ENCODE measurements at regions not wholly inside any gene's neighbourhood (a gene's known extent, or its start where the extent isn't known, plus 50 kb on each side); places are given as distances from the start of the nearest gene placed in this dataset.
"Not testable (repeated sequence)": the region's sequence is repeated elsewhere in the genome, so short reads cannot be mapped to it uniquely, and the experiment has no call there.

GRCh38 chr22:48061726-48062125, 1299.3 kb downstream of the TBC1D22A start:
- no peaks in the 10 kb centered on the region for H3K36me3 ChIP-seq (ENCODE audit: insufficient read depth, low read length)
- no peak overlapping the region for H2AFZ ChIP-seq (ENCODE audit: low read length)
- H3K4me3 ChIP-seq (ENCODE audit: low read length), result no peak overlapping the region
- no peaks in the 10 kb centered on the region for H3K9me3 ChIP-seq (ENCODE audit: low read length)
- H4K20me1 ChIP-seq (ENCODE audit: insufficient read depth, low read depth, low read length), result no peaks in the 10 kb centered on the region
- no peak overlapping the region for H3K27ac ChIP-seq (ENCODE audit: low read length)
- no peak for DNase-seq
- H3K4me1 ChIP-seq (ENCODE audit: low read length), result no peaks in the 10 kb centered on the region
- no peaks in the 10 kb centered on the region for H3K27me3 ChIP-seq (ENCODE audit: low read length)
- no peak overlapping the region for H3K4me2 ChIP-seq (ENCODE audit: low read depth, low read length, poor library complexity, severe bottlenecking)
- no peaks in the 10 kb centered on the region for H3K9me2 ChIP-seq (replicated peaks; ENCODE audit: insufficient read depth, low read length)
- H3K79me2 ChIP-seq (ENCODE audit: low read length), result no peaks in the 10 kb centered on the region
- no peak overlapping the region for H3K9ac ChIP-seq (ENCODE audit: low read length)

- H3K9me3 ChIP-seq (ENCODE audit: low read length), result no peaks in the 10 kb centered on the region
- H3K4me2 ChIP-seq (ENCODE audit: low read depth, low read length, poor library complexity, severe bottlenecking), result no peak overlapping the region
- H4K20me1 ChIP-seq (ENCODE audit: insufficient read depth, low read depth, low read length), result no peaks in the 10 kb centered on the region
- H3K4me1 ChIP-seq (ENCODE audit: low read length), result no peaks in the 10 kb centered on the region
- H3K79me2 ChIP-seq (ENCODE audit: low read length), result no peaks in the 10 kb centered on the region
- H3K36me3 ChIP-seq (ENCODE audit: insufficient read depth, low read length), result no peaks in the 10 kb centered on the region
- no peak for DNase-seq
- H3K4me3 ChIP-seq (ENCODE audit: low read length), result no peak overlapping the region
- no peaks in the 10 kb centered on the region for H3K9me2 ChIP-seq (replicated peaks; ENCODE audit: insufficient read depth, low read length)
- H3K27ac ChIP-seq (ENCODE audit: low read length), result no peak overlapping the region
- no peak overlapping the region for H2AFZ ChIP-seq (ENCODE audit: low read length)
- no peaks in the 10 kb centered on the region for H3K27me3 ChIP-seq (ENCODE audit: low read length)
- H3K9ac ChIP-seq (ENCODE audit: low read length), result no peak overlapping the region
Observed at GRCh38 chr22:48060266-48060665, 1297.8 kb downstream of the TBC1D22A start.

- H3K27me3 ChIP-seq (ENCODE audit: low read length); H3K4me2 ChIP-seq (ENCODE audit: low read depth, low read length, poor library complexity, severe bottlenecking); H2AFZ ChIP-seq (ENCODE audit: low read length); H4K20me1 ChIP-seq (ENCODE audit: insufficient read depth, low read depth, low read length); H3K9ac ChIP-seq (ENCODE audit: low read length); H3K4me1 ChIP-seq (ENCODE audit: low read length); H3K36me3 ChIP-seq (ENCODE audit: insufficient read depth, low read length); H3K79me2 ChIP-seq (ENCODE audit: low read length); H3K27ac ChIP-seq (ENCODE audit: low read length); H3K9me3 ChIP-seq (ENCODE audit: low read length); H3K4me3 ChIP-seq (ENCODE audit: low read length); H3K9me2 ChIP-seq (replicated peaks; ENCODE audit: insufficient read depth, low read length); DNase-seq: not testable (repeated sequence)
Observed at GRCh38 chr22:48059521-48059920, 1297.1 kb downstream of the TBC1D22A start.

- Histone ChIP-seq H3K4me1 (ENCODE audit: low read length) (peaks cover 13% of the 10 kb centered on the region), H3K27me3 (ENCODE audit: low read length) (no peaks in the 10 kb centered on the region), H2AFZ (ENCODE audit: low read length) (no peak overlapping the region), H3K9me2 (replicated peaks; ENCODE audit: insufficient read depth, low read length) (no peaks in the 10 kb centered on the region), H3K9me3 (ENCODE audit: low read length) (no peaks in the 10 kb centered on the region), H3K4me3 (ENCODE audit: low read length) (no peak overlapping the region), H3K36me3 (ENCODE audit: insufficient read depth, low read length) (no peaks in the 10 kb centered on the region), H3K9ac (ENCODE audit: low read length) (no peak overlapping the region), H3K79me2 (ENCODE audit: low read length) (no peaks in the 10 kb centered on the region), H3K27ac (ENCODE audit: low read length) (no peak overlapping the region), H4K20me1 (ENCODE audit: insufficient read depth, low read depth, low read length) (no peaks in the 10 kb centered on the region), H3K4me2 (ENCODE audit: low read depth, low read length, poor library complexity, severe bottlenecking) (no peak overlapping the region)
- DNase-seq, result no peak
Observed at GRCh38 chr22:48057116-48057835, 1294.8 kb downstream of the TBC1D22A start.

- Histone ChIP-seq H3K79me2 (ENCODE audit: low read length) (no peaks in the 10 kb centered on the region), H3K4me3 (ENCODE audit: low read length) (no peak overlapping the region), H3K36me3 (ENCODE audit: insufficient read depth, low read length) (no peaks in the 10 kb centered on the region), H3K4me2 (ENCODE audit: low read depth, low read length, poor library complexity, severe bottlenecking) (no peak overlapping the region), H2AFZ (ENCODE audit: low read length) (no peak overlapping the region), H3K27ac (ENCODE audit: low read length) (no peak overlapping the region), H4K20me1 (ENCODE audit: insufficient read depth, low read depth, low read length) (no peaks in the 10 kb centered on the region), H3K9me3 (ENCODE audit: low read length) (no peaks in the 10 kb centered on the region), H3K27me3 (ENCODE audit: low read length) (no peaks in the 10 kb centered on the region), H3K9ac (ENCODE audit: low read length) (no peak overlapping the region), H3K4me1 (ENCODE audit: low read length) (peaks cover 13% of the 10 kb centered on the region), H3K9me2 (replicated peaks; ENCODE audit: insufficient read depth, low read length) (no peaks in the 10 kb centered on the region)
- DNase-seq, result no peak
Observed at GRCh38 chr22:48055827-48056226, 1293.4 kb downstream of the TBC1D22A start.

- Histone ChIP-seq H3K9me3 (ENCODE audit: low read length) (no peaks in the 10 kb centered on the region), H3K4me1 (ENCODE audit: low read length) (peaks cover 13% of the 10 kb centered on the region), H3K4me3 (ENCODE audit: low read length) (no peak overlapping the region), H3K36me3 (ENCODE audit: insufficient read depth, low read length) (no peaks in the 10 kb centered on the region), H4K20me1 (ENCODE audit: insufficient read depth, low read depth, low read length) (no peaks in the 10 kb centered on the region), H3K9ac (ENCODE audit: low read length) (no peak overlapping the region), H3K27ac (ENCODE audit: low read length) (no peak overlapping the region), H2AFZ (ENCODE audit: low read length) (no peak overlapping the region), H3K4me2 (ENCODE audit: low read depth, low read length, poor library complexity, severe bottlenecking) (no peak overlapping the region), H3K9me2 (replicated peaks; ENCODE audit: insufficient read depth, low read length) (no peaks in the 10 kb centered on the region), H3K27me3 (ENCODE audit: low read length) (no peaks in the 10 kb centered on the region), H3K79me2 (ENCODE audit: low read length) (no peaks in the 10 kb centered on the region)
- no peak for DNase-seq
Observed at GRCh38 chr22:48055185-48055584, 1292.7 kb downstream of the TBC1D22A start.

- H3K27ac ChIP-seq (ENCODE audit: low read length), result no peak overlapping the region
- peaks cover 13% of the 10 kb centered on the region for H3K4me1 ChIP-seq (ENCODE audit: low read length)
- DNase-seq, result no peak
- no peak overlapping the region for H3K9ac ChIP-seq (ENCODE audit: low read length)
- no peaks in the 10 kb centered on the region for H3K9me2 ChIP-seq (replicated peaks; ENCODE audit: insufficient read depth, low read length)
- H4K20me1 ChIP-seq (ENCODE audit: insufficient read depth, low read depth, low read length), result no peaks in the 10 kb centered on the region
- H3K9me3 ChIP-seq (ENCODE audit: low read length), result no peaks in the 10 kb centered on the region
- H3K36me3 ChIP-seq (ENCODE audit: insufficient read depth, low read length), result no peaks in the 10 kb centered on the region
- H3K27me3 ChIP-seq (ENCODE audit: low read length), result no peaks in the 10 kb centered on the region
- no peak overlapping the region for H3K4me2 ChIP-seq (ENCODE audit: low read depth, low read length, poor library complexity, severe bottlenecking)
- H3K4me3 ChIP-seq (ENCODE audit: low read length), result no peak overlapping the region
- no peak overlapping the region for H2AFZ ChIP-seq (ENCODE audit: low read length)
- H3K79me2 ChIP-seq (ENCODE audit: low read length), result no peaks in the 10 kb centered on the region
Observed at GRCh38 chr22:48054596-48054995, 1292.1 kb downstream of the TBC1D22A start.

- DNase-seq, result no peak
- Histone ChIP-seq H2AFZ (ENCODE audit: low read length) (no peak overlapping the region), H3K9me3 (ENCODE audit: low read length) (no peaks in the 10 kb centered on the region), H3K27ac (ENCODE audit: low read length) (no peak overlapping the region), H3K36me3 (ENCODE audit: insufficient read depth, low read length) (no peaks in the 10 kb centered on the region), H3K9me2 (replicated peaks; ENCODE audit: insufficient read depth, low read length) (no peaks in the 10 kb centered on the region), H3K79me2 (ENCODE audit: low read length) (no peaks in the 10 kb centered on the region), H3K4me1 (ENCODE audit: low read length) (peaks cover 13% of the 10 kb centered on the region), H3K27me3 (ENCODE audit: low read length) (no peaks in the 10 kb centered on the region), H4K20me1 (ENCODE audit: insufficient read depth, low read depth, low read length) (no peaks in the 10 kb centered on the region), H3K9ac (ENCODE audit: low read length) (no peak overlapping the region), H3K4me3 (ENCODE audit: low read length) (no peak overlapping the region), H3K4me2 (ENCODE audit: low read depth, low read length, poor library complexity, severe bottlenecking) (peak overlapping the region; percentile 46)
Observed at GRCh38 chr22:48053973-48054372, 1291.5 kb downstream of the TBC1D22A start.

Measured in Karpas-422 (cell line).